ENCODE measurements at regions not wholly inside any gene's neighbourhood (a gene's known extent, or its start where the extent isn't known, plus 50 kb on each side); places are given as distances from the start of the nearest gene placed in this dataset.

GRCh38 chr3:150070271-150070670 lies 99.6 kb upstream of the PFN2 start:
- no peak for TF ChIP-seq CTCF (IDR thresholded peaks at IDR 0.05)
- intact Hi-C loops (cut with micrococcal nuclease) = no loop called here
- Mint-ChIP-seq H3K36me3 (no peaks in the 10 kb centered on the region), H3K27me3 (ENCODE audit: low read depth in 2 of 2) (peaks cover 32 to 46% of the 10 kb centered on the region in 2 donors), H3K27ac (no peak overlapping the region), H3K4me3 (no peak overlapping the region), H3K9me3 (no peaks in the 10 kb centered on the region), H3K4me1 (no peaks in the 10 kb centered on the region)
- Histone ChIP-seq H3K9me3 (ENCODE audit: control insufficient read depth, insufficient read depth, low read length) (no peaks in the 10 kb centered on the region), H3K27ac (ENCODE audit: low read length) (no peak overlapping the region), H3K27me3 (ENCODE audit: control insufficient read depth, insufficient read depth, low read length) (peaks cover 2% of the 10 kb centered on the region), H3K4me1 (ENCODE audit: control insufficient read depth, insufficient read depth, low read length) (no peaks in the 10 kb centered on the region), H3K4me3 (ENCODE audit: low read length) (no peak overlapping the region), H3K36me3 (ENCODE audit: control insufficient read depth, insufficient read depth, low read length) (no peaks in the 10 kb centered on the region)
- DNase-seq (no peak), ATAC-seq (no peak)
- WGBS (ENCODE audit: insufficient coverage) = 86% methylated on average over 4 of the region's 4 CpGs

GRCh38 chr3:150069633-150070032 lies 98.9 kb upstream of the PFN2 start:
- Mint-ChIP-seq H3K9me3 (no peaks in the 10 kb centered on the region), H3K27ac (no peak overlapping the region), H3K36me3 (no peaks in the 10 kb centered on the region), H3K27me3 (ENCODE audit: low read depth in 2 of 2) (peaks cover 32 to 52% of the 10 kb centered on the region in 2 donors), H3K4me3 (no peak overlapping the region), H3K4me1 (no peaks in the 10 kb centered on the region)
- Histone ChIP-seq H3K4me1 (ENCODE audit: control insufficient read depth, insufficient read depth, low read length) (no peaks in the 10 kb centered on the region), H3K36me3 (ENCODE audit: control insufficient read depth, insufficient read depth, low read length) (no peaks in the 10 kb centered on the region), H3K4me3 (ENCODE audit: low read length) (no peak overlapping the region), H3K27me3 (ENCODE audit: control insufficient read depth, insufficient read depth, low read length) (peaks cover 2% of the 10 kb centered on the region), H3K9me3 (ENCODE audit: control insufficient read depth, insufficient read depth, low read length) (no peaks in the 10 kb centered on the region), H3K27ac (ENCODE audit: low read length) (no peak overlapping the region)
- ATAC-seq (no peak), DNase-seq (no peak)
- intact Hi-C loops (cut with micrococcal nuclease) = no loop called here
- no peak for TF ChIP-seq CTCF (IDR thresholded peaks at IDR 0.05)
- WGBS (ENCODE audit: insufficient coverage) = 87% methylated on average over 1 of the region's 1 CpG

- no peaks in the 10 kb centered on the region for H3K9me3 ChIP-seq (ENCODE audit: control insufficient read depth, insufficient read depth, low read length)
These were observed 98.4 kb upstream of the PFN2 start for GRCh38 chr3:150069154-150069527.

More at GRCh38 chr3:150069154-150069527, 98.4 kb upstream of the PFN2 start:
- Mint-ChIP-seq H3K36me3 (no peaks in the 10 kb centered on the region), H3K9me3 (no peaks in the 10 kb centered on the region), H3K27ac (no peak overlapping the region), H3K27me3 (ENCODE audit: low read depth in 2 of 2) (peaks cover 32 to 50% of the 10 kb centered on the region in 2 donors), H3K4me3 (no peak overlapping the region), H3K4me1 (no peaks in the 10 kb centered on the region)
- TF ChIP-seq CTCF (IDR thresholded peaks at IDR 0.05) = no peak
- no peak overlapping the region for H3K27ac ChIP-seq (ENCODE audit: low read length)
- H3K4me1 ChIP-seq (ENCODE audit: control insufficient read depth, insufficient read depth, low read length) = no peaks in the 10 kb centered on the region
- intact Hi-C loops (cut with micrococcal nuclease) = no loop called here
- 63% methylated on average over 1 of the region's 1 CpG for WGBS (ENCODE audit: insufficient coverage)
- ATAC-seq (no peak), DNase-seq (no peak)
- no peaks in the 10 kb centered on the region for H3K36me3 ChIP-seq (ENCODE audit: control insufficient read depth, insufficient read depth, low read length)
- no peak overlapping the region for H3K4me3 ChIP-seq (ENCODE audit: low read length)
- H3K27me3 ChIP-seq (ENCODE audit: control insufficient read depth, insufficient read depth, low read length) = peaks cover 2% of the 10 kb centered on the region

All from natural killer cell (primary cell).